ENCODE measurements at regions not wholly inside any gene's neighbourhood (a gene's known extent, or its start where the extent isn't known, plus 50 kb on each side); places are given as distances from the start of the nearest gene placed in this dataset.

DNA sequence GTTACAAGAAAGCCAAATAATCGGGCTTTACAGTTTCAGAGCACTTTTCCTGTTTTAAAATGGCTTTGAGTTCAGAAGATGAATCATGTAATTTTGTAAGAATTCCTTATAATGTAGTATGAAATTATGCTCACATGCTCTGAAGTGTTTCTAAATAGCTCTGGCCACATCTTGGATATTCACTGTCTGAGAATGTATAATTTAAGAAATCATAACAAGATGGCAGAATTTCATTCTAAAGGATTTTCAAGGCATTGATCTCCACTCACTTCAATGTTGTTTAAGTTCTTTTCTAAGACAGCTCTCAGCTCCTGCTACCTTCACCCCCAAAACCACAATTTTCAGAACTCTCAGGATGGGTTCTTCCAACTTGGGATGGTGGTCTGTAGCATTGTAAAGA, 180.1 kb downstream of the DACT1 start:
- TF ChIP-seq, protein P1, sequence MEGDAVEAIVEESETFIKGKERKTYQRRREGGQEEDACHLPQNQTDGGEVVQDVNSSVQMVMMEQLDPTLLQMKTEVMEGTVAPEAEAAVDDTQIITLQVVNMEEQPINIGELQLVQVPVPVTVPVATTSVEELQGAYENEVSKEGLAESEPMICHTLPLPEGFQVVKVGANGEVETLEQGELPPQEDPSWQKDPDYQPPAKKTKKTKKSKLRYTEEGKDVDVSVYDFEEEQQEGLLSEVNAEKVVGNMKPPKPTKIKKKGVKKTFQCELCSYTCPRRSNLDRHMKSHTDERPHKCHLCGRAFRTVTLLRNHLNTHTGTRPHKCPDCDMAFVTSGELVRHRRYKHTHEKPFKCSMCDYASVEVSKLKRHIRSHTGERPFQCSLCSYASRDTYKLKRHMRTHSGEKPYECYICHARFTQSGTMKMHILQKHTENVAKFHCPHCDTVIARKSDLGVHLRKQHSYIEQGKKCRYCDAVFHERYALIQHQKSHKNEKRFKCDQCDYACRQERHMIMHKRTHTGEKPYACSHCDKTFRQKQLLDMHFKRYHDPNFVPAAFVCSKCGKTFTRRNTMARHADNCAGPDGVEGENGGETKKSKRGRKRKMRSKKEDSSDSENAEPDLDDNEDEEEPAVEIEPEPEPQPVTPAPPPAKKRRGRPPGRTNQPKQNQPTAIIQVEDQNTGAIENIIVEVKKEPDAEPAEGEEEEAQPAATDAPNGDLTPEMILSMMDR (IDR thresholded peaks at IDR 0.05; ENCODE audit: extremely low read depth, insufficient read depth, missing control alignments): no peak
- in situ Hi-C loops (cut with MboI; ENCODE audit: low pct_unique_long_range_greater_than_20kb, low sequenced_read_pairs, unreplicated experiment): no loop called here
- no peak for DNase-seq (ENCODE audit: low spot score)

DNA sequence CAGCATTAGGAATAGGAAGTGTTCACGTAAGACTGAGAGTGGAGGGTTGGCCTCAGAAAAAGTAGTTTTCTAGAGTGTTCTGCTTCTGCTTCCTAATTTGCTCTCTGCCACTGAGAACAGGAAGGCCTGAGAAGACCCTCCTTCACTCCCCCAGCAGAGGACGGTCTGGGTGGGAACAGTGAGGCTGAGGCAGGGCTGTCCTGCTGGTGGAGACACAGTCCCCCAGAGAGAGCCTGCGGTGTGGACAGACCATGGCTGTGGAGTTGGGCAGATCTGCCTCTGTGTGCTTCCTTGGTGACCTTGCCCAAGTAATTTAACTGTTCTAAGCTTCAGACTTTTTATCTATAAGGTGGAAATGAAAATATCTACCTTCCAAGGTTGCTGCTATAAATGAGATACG, 182.3 kb downstream of the DACT1 start:
- DNase-seq (ENCODE audit: low spot score): no peak
- in situ Hi-C loops (cut with MboI; ENCODE audit: low pct_unique_long_range_greater_than_20kb, low sequenced_read_pairs, unreplicated experiment): no loop called here
- TF ChIP-seq, protein P1 (IDR thresholded peaks at IDR 0.05; ENCODE audit: extremely low read depth, insufficient read depth, missing control alignments): no peak

DNA sequence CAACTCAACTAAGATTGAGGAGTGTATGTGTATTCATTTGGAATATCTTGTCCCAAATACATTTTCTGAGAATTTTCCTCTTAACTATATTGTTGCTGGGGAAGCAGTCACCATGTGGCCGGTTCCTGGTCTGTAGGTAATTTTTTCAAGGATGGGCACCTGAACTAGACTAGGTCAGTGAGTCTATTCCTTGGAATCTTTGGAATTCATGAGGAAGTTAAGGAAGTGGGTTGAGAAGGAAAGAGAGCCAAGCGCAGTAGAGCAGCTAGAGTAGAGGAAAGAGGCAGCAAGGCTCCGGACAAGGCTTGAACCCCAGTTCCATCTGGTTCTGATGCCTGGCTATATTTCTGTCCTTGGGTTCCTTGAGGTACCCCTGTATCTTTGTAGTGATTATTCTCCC, 183.7 kb downstream of the DACT1 start:
- in situ Hi-C loops (cut with MboI; ENCODE audit: low pct_unique_long_range_greater_than_20kb, low sequenced_read_pairs, unreplicated experiment): no loop called here
- TF ChIP-seq, protein P1 (IDR thresholded peaks at IDR 0.05; ENCODE audit: extremely low read depth, insufficient read depth, missing control alignments): no peak
- no peak for DNase-seq (ENCODE audit: low spot score)

DNA sequence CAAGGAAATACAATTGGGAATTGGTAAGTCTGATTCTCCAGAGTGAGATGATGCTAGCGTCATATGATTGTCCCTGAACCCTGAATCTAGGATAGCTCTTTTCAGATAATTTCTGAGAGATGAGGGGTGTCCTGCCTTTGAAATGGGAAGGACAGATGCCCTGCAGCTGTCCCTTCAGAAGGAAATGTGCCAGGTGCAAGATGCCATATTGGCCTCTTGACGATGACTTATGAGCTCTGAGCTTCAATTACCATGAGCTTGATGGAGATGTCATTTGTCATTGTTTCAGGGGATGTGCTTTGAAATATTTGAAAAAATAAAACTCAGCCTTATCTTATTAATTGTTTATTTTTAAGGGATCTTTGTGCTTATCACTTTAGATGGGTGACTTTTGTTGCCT, 185.1 kb downstream of the DACT1 start:
- no peak for DNase-seq (ENCODE audit: low spot score)
- TF ChIP-seq, protein P1 (IDR thresholded peaks at IDR 0.05; ENCODE audit: extremely low read depth, insufficient read depth, missing control alignments): no peak
- in situ Hi-C loops (cut with MboI; ENCODE audit: low pct_unique_long_range_greater_than_20kb, low sequenced_read_pairs, unreplicated experiment): no loop called here

DNA sequence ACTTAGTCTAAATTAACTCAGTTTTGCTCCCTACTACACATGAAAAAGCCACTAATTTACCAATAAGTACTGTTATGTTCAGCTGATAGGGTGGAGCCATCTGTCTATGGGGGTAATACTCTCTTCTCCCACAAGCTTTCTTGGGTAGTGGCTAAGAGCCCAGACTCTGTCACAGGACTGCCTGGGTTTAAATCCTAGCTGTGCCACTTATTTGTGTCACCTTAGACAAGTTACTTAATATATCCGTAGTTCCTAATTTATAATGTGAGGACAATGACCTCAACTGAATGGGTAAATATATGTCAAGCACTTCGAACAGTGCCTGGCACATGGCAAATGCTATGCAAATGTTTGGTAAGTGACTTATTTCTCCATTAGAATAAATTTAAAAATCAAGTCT, 185.6 kb downstream of the DACT1 start:
- in situ Hi-C loops (cut with MboI; ENCODE audit: low pct_unique_long_range_greater_than_20kb, low sequenced_read_pairs, unreplicated experiment): no loop called here
- no peak for DNase-seq (ENCODE audit: low spot score)
- TF ChIP-seq, protein P1 (IDR thresholded peaks at IDR 0.05; ENCODE audit: extremely low read depth, insufficient read depth, missing control alignments): no peak

DNA sequence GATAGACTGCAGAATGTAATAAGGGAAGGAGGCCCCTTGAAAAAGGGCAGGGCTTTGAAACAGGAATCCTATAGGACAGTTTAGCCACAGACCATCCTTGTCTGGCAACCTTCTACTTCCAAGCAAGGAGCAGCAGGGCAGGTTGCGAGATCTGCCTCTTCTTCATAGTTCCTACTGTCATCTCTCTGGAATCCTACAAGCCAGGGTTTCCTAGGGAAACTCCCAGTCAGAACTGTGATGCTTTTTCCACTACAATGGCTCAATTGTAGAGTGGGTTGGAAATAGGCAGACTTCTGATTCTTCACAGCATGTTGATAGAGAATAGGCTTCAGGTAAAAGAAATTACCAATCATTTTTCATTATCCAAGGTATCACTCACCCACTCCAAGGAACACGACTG, 186.3 kb downstream of the DACT1 start:
- in situ Hi-C loops (cut with MboI; ENCODE audit: low pct_unique_long_range_greater_than_20kb, low sequenced_read_pairs, unreplicated experiment): no loop called here
- TF ChIP-seq, protein P1 (IDR thresholded peaks at IDR 0.05; ENCODE audit: extremely low read depth, insufficient read depth, missing control alignments): no peak
- DNase-seq (ENCODE audit: low spot score): no peak

DNA sequence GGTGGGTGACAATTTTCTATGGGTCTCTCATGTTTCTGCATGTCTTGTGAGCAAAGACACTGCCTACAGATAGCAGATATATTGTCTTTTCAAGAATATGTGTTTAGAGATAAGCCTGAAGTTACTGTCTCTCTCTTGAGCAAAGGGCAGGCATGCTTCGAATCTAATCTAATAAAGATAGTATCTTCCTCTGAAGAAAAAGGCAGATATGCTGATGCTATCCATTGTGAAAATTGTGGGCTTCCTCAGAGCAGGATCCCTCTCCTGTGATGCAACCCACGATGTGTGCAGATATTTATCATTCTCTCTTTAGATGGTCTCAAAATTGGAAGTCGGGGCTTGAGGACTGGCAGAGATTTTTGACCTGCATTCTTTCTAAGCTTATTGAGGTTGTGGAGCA, 187.0 kb downstream of the DACT1 start:
- no peak for DNase-seq (ENCODE audit: low spot score)
- TF ChIP-seq, protein P1 (IDR thresholded peaks at IDR 0.05; ENCODE audit: extremely low read depth, insufficient read depth, missing control alignments): no peak
- in situ Hi-C loops (cut with MboI; ENCODE audit: low pct_unique_long_range_greater_than_20kb, low sequenced_read_pairs, unreplicated experiment): no loop called here

Measured in GM13977 (cell line).